GM12878 (cell line): ENCODE measurements at regions not wholly inside any gene's neighbourhood (a gene's known extent, or its start where the extent isn't known, plus 50 kb on each side); places are given as distances from the start of the nearest gene placed in this dataset.

ENCODE experiments used
- ATAC-seq: fragments of 200-7000 bp; cut with Tn5 transposase; 3 replicates; pipeline ENCODE4 v1.9.1; 2020; ENCODE audit warnings: mild to moderate bottlenecking, moderate library complexity
- BruUV-seq: library from RNA; stranded (reverse); fragments of 400-500 nt; replicated peaks from 2 replicates; lab custom pipeline; 2021; lab: Mats Ljungman, UMichigan
- CTCF ChIA-PET: fragments of 300-600 bp; sonication (Branson Sonifier 250); formaldehyde crosslinking; extraction: SDS; loops from one replicate; lab custom pipeline; 2021; ENCODE audit warnings: inconsistent platforms; lab: Yijun Ruan, JAX
- POLR2A ChIA-PET: fragments of 350-600 bp; formaldehyde crosslinking; extraction: SDS; loops from one replicate; lab custom pipeline; 2021; ENCODE audit warnings: inconsistent platforms; lab: Charles Lee
- RAD21 ChIA-PET: fragments of 300-600 bp; sonication (Branson Sonifier 250); formaldehyde crosslinking; loops from one replicate; lab custom pipeline; 2023; ENCODE audit warnings: antibody characterized with exemption; ENCODE audit not compliant: unreplicated experiment; lab: Charles Lee
- SMC1A ChIA-PET: fragments of 300-600 bp; sonication (Branson Sonifier 250); formaldehyde crosslinking; loops from one replicate; lab custom pipeline; 2023; ENCODE audit not compliant: unreplicated experiment, uncharacterized antibody; lab: Charles Lee
- DNase-seq: peaks from one replicate; pipeline ENCODE4 v3.0.0-alpha.2; 2011; ENCODE audit warnings: low read depth, low spot score
- FAIRE-seq: peaks from 3 replicates; lab custom pipeline; 2011; peaks lifted over from hg19 to GRCh38; lab: Jason Lieb, UNC
- H2AFZ ChIP-seq: 2 replicates; pipeline ENCODE4 v1.6.0; 2011; ENCODE audit warnings: low read depth, low read length, control low read depth; ENCODE audit not compliant: control insufficient read depth
- H3K27ac ChIP-seq: 2 replicates; pipeline ENCODE4 v1.5.1; 2011; ENCODE audit warnings: control low read depth; ENCODE audit not compliant: control insufficient read depth, insufficient read depth
- H3K27me3 ChIP-seq, 2 experiments: replicated peaks in 1 of 2; 2 replicates each; pipeline versions ENCODE4 v1.6.0 to v1.6.1; 2011; ENCODE audit warnings: low read length in 1 of 2; ENCODE audit not compliant: control insufficient read depth in 2 of 2, insufficient read depth in 2 of 2
- H3K36me3 ChIP-seq, 2 experiments: 2 replicates each; pipeline ENCODE4 v1.5.1; 2011; ENCODE audit warnings: low read length in 1 of 2; ENCODE audit not compliant: control insufficient read depth in 2 of 2, insufficient read depth in 2 of 2
- H3K4me1 ChIP-seq: 2 replicates; pipeline ENCODE4 v1.6.1; 2011; ENCODE audit warnings: mild to moderate bottlenecking, low read length, moderate library complexity, mixed read lengths; ENCODE audit not compliant: control insufficient read depth, insufficient read depth
- H3K4me2 ChIP-seq: 2 replicates; pipeline ENCODE4 v1.6.0; 2011; ENCODE audit warnings: control low read depth; ENCODE audit not compliant: control insufficient read depth, insufficient read depth
- H3K4me3 ChIP-seq: fragments of 200-600 bp; sonication (generic); 2 replicates; pipeline ENCODE4 v1.5.1; 2016
- H3K79me2 ChIP-seq: 2 replicates; pipeline ENCODE4 v1.6.0; 2011; ENCODE audit warnings: low read length; ENCODE audit not compliant: control insufficient read depth, insufficient read depth
- H3K9ac ChIP-seq: 2 replicates; pipeline ENCODE4 v1.8.0; 2011; ENCODE audit warnings: low read length, control low read depth, mixed read lengths; ENCODE audit not compliant: control insufficient read depth, insufficient read depth
- H3K9me3 ChIP-seq: replicated peaks from 3 replicates; pipeline ENCODE4 v1.5.1; 2011; ENCODE audit warnings: mild to moderate bottlenecking, low read length; ENCODE audit not compliant: control insufficient read depth, insufficient read depth
- H4K20me1 ChIP-seq: 2 replicates; pipeline ENCODE4 v1.6.0; 2011; ENCODE audit not compliant: control insufficient read depth, insufficient read depth
- CHD4 ChIP-seq: fragments of 200-600 bp; sonication (generic); IDR thresholded peaks from 2 replicates; pipeline ENCODE4 v1.6.1; 2016; ENCODE audit warnings: mild to moderate bottlenecking
- ETV6 ChIP-seq, 2 experiments: fragments of 450-650 bp in 1 of 2; IDR thresholded peaks in 1 of 2; conservative IDR thresholded peaks in 1 of 2; 2 replicates each; pipeline ENCODE4 v1.6.1; 2014; ENCODE audit warnings: antibody characterized with exemption in 1 of 2, borderline replicate concordance in 1 of 2, low read depth in 1 of 2, mild to moderate bottlenecking in 1 of 2, moderate library complexity in 1 of 2
- HDAC6 ChIP-seq: fragments of 200-600 bp; sonication (generic); IDR thresholded peaks from one replicate; pipeline ENCODE4 v1.8.0; 2017; ENCODE audit warnings: antibody characterized with exemption; ENCODE audit not compliant: unreplicated experiment
- NFYA ChIP-seq: IDR thresholded peaks from 2 replicates; pipeline ENCODE4 v1.6.1; 2011; ENCODE audit warnings: low read depth, mild to moderate bottlenecking, low read length, improper control_type of control experiment, borderline replicate concordance
- RCOR1 ChIP-seq: conservative IDR thresholded peaks from 2 replicates; pipeline ENCODE4 v1.6.1; 2012; ENCODE audit warnings: low read depth, low read length, improper control_type of control experiment
- SPI1 ChIP-seq: IDR thresholded peaks from 2 replicates; pipeline ENCODE4 v1.6.1; 2011; ENCODE audit warnings: low read depth, mild to moderate bottlenecking, low read length, moderate library complexity, borderline replicate concordance; ENCODE audit not compliant: insufficient read depth
- WGBS: methylation state at CpG from one replicate; pipeline ENCODE4 v1.1.6; 2016; ENCODE audit warnings: low lambda C conversion rate; ENCODE audit not compliant: insufficient replicate concordance, insufficient coverage; ENCODE audit errors: missing lambda C conversion rate; 5-methylcytosine and 5-hydroxymethylcytosine counted together
- in situ Hi-C: fragments of 300-500 bp; cut with MboI; formaldehyde crosslinking; loops from 9 replicates; pipeline ENCODE4 v1.14.3; 2018; ENCODE audit warnings: mixed read lengths
- intact Hi-C: fragments of 100-400 bp; cut with micrococcal nuclease; formaldehyde crosslinking; loops from one replicate; pipeline ENCODE4 v1.14.2; 2022; ENCODE audit not compliant: unreplicated experiment
- TF ChIP-seq, protein P1 (sequence below): IDR thresholded peaks from 2 replicates; pipeline ENCODE4 v1.6.1; 2011; ENCODE audit warnings: mild to moderate bottlenecking, low read depth, low read length, moderate library complexity; ENCODE audit not compliant: insufficient replicate concordance

DNA sequence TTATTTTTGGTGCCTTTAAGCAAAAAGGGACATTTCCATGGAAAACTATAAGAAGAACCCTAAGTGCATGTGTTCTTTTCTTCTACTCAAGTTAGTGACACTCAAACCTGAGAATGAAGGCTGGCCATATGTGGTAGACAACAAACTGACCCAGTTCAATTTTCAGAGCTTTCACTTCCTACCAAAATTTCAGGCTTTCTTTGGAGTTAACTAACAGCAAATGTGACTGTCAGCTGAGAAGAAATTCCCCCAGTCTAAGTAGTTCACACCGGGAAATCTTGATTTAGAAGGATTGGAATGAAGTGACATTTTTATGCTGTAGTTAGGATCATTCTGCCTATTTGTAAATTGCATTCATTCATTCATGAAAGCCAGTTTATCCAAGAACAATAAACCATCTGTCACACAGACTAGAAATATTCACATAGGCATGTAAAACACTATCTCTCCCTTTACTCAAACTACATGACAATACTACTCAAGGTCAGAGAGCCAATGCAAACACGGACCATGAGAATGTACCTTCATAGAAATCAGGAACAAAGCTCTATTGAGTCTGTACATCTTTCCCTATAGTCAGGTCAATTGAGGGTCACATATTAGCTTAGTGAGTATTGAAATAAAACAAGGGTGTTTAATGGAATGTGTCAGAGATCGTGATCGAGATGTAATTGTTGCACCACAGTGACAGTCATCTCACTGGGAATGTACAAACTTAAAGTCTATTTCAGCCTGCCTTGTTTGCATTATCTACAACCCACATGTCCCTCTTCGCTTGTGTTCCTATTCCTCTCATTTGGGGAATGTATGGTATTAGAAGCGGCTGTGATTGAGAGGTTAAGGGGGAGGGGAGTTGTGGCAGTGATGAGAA lies 113.8 kb upstream of the TGFBR2 start:
- H3K27ac ChIP-seq = no peak overlapping the region
- no peaks in the 10 kb centered on the region for H3K4me1 ChIP-seq
- ATAC-seq = no peak
- 11% methylated on average over 6 of the region's 6 CpGs for WGBS
- SMC1A ChIA-PET = interaction anchor here (0.7 to 0.8 kb wide), 2 partner anchors 15 to 224 kb away, joined by 3 read pairs; no protein-coding TSS in a partner anchor
- no peaks in the 10 kb centered on the region; the same call in 1 of the 3 replicates for H3K9me3 ChIP-seq
- CTCF ChIA-PET = interaction anchor here (0.8 kb wide), 1 partner anchor 14 kb away, joined by 3 read pairs; no protein-coding TSS in a partner anchor
- H3K27me3 ChIP-seq = peaks cover 0 to 3% of the 10 kb centered on the region in 2 experiments; a peak in 1 of 4 replicates
- intact Hi-C loops (no loop called here), in situ Hi-C loops (no loop called here)
- POLR2A ChIA-PET = no interaction called here
- BruUV-seq = no TSS peak
- no peaks in the 10 kb centered on the region for H3K36me3 ChIP-seq
- H3K4me3 ChIP-seq = no peak overlapping the region
- H3K9ac ChIP-seq = no peak overlapping the region
- no peak overlapping the region for H2AFZ ChIP-seq
- RAD21 ChIA-PET = interaction anchor here (1.0 kb wide), 1 partner anchor 16 kb away, joined by 5 read pairs; no protein-coding TSS in a partner anchor
- TF ChIP-seq CHD4 = no peak
- no peak for TF ChIP-seq ETV6 (conservative IDR thresholded peaks at IDR 0.05 in 1 of 2, IDR thresholded peaks at IDR 0.05 in 1 of 2; ENCODE audit: borderline replicate concordance in 1 of 2, low read depth in 1 of 2)
- TF ChIP-seq RCOR1 = no peak
- TF ChIP-seq HDAC6 = no peak
- TF ChIP-seq SPI1 = peak; percentile 23; the same call in 1 of the 2 replicates
- TF ChIP-seq, protein P1, sequence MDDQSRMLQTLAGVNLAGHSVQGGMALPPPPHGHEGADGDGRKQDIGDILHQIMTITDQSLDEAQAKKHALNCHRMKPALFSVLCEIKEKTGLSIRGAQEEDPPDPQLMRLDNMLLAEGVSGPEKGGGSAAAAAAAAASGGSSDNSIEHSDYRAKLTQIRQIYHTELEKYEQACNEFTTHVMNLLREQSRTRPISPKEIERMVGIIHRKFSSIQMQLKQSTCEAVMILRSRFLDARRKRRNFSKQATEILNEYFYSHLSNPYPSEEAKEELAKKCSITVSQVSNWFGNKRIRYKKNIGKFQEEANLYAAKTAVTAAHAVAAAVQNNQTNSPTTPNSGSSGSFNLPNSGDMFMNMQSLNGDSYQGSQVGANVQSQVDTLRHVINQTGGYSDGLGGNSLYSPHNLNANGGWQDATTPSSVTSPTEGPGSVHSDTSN = no peak
- no peak for TF ChIP-seq NFYA
- peak; percentile 59 for FAIRE-seq
- H3K79me2 ChIP-seq = no peaks in the 10 kb centered on the region
- H4K20me1 ChIP-seq = no peaks in the 10 kb centered on the region
- no peak overlapping the region for H3K4me2 ChIP-seq
- no peak for DNase-seq
